IMR-90 (cell line): ENCODE measurements at regions not wholly inside any gene's neighbourhood (a gene's known extent, or its start where the extent isn't known, plus 50 kb on each side); places are given as distances from the start of the nearest gene placed in this dataset.

ENCODE experiments used
- ATAC-seq: fragments of 200-7000 bp; cut with Tn5 transposase; 2 replicates; pipeline ENCODE4 v1.9.1; 2020; ENCODE audit warnings: low read depth, mild to moderate bottlenecking, moderate library complexity
- BruUV-seq: library from RNA; stranded (reverse); fragments of 400-500 nt; replicated peaks from 2 replicates; lab custom pipeline; 2021; lab: Mats Ljungman, UMichigan
- CTCF ChIA-PET: fragments of 300-600 bp; formaldehyde crosslinking; extraction: SDS; loops from one replicate; lab custom pipeline; 2021; ENCODE audit warnings: antibody characterized with exemption; lab: Yijun Ruan, JAX
- POLR2A ChIA-PET: fragments of 300-600 bp; sonication (Branson Sonifier 250); formaldehyde crosslinking; loops from one replicate; lab custom pipeline; 2022; ENCODE audit warnings: antibody characterized with exemption; ENCODE audit not compliant: unreplicated experiment; lab: Charles Lee
- DNase-seq: peaks from one replicate; pipeline ENCODE4 v3.0.0; 2013
- H2AFZ ChIP-seq: replicated peaks from 2 replicates; pipeline ENCODE3; 2013; ENCODE audit warnings: low read length, mild to moderate bottlenecking; ENCODE audit not compliant: poor library complexity
- H2AK5ac ChIP-seq: 2 replicates; pipeline ENCODE4 v1.6.1; 2013; ENCODE audit warnings: low read depth, low read length, inconsistent platforms
- H2AK9ac ChIP-seq: replicated peaks from 2 replicates; pipeline ENCODE3; 2013; ENCODE audit warnings: mild to moderate bottlenecking, low read depth, low read length, moderate library complexity; ENCODE audit not compliant: poor library complexity
- H2BK120ac ChIP-seq: 2 replicates; pipeline ENCODE4 v1.6.1; 2013; ENCODE audit warnings: low read depth, low read length, inconsistent platforms
- H2BK15ac ChIP-seq: 3 replicates; pipeline ENCODE4 v1.6.1; 2013; ENCODE audit warnings: low read depth, low read length, inconsistent platforms
- H2BK20ac ChIP-seq: 2 replicates; pipeline ENCODE4 v1.6.1; 2013; ENCODE audit warnings: low read depth, mild to moderate bottlenecking, inconsistent platforms, low read length, moderate library complexity
- H2BK5ac ChIP-seq: 2 replicates; pipeline ENCODE4 v1.6.1; 2013; ENCODE audit warnings: mild to moderate bottlenecking, low read depth, low read length, inconsistent platforms; ENCODE audit not compliant: poor library complexity, severe bottlenecking
- H3K14ac ChIP-seq: replicated peaks from 2 replicates; pipeline ENCODE4 v1.6.1; 2013; ENCODE audit warnings: low read depth, low read length, inconsistent platforms
- H3K18ac ChIP-seq: 2 replicates; pipeline ENCODE4 v1.6.1; 2013; ENCODE audit warnings: low read depth, low read length, control low read depth
- H3K23ac ChIP-seq: 2 replicates; pipeline ENCODE4 v1.6.1; 2013; ENCODE audit warnings: low read depth, low read length, inconsistent platforms
- H3K27ac ChIP-seq: 2 replicates; pipeline ENCODE4 v1.5.1; 2013; ENCODE audit warnings: mild to moderate bottlenecking, control low read depth, low read length; ENCODE audit not compliant: insufficient read depth
- H3K27me3 ChIP-seq: 2 replicates; pipeline ENCODE4 v1.6.1; 2013; ENCODE audit warnings: low read length; ENCODE audit not compliant: control insufficient read depth, insufficient read depth
- H3K36me3 ChIP-seq: 2 replicates; pipeline ENCODE4 v1.6.1; 2013; ENCODE audit warnings: low read length, mixed read lengths; ENCODE audit not compliant: control insufficient read depth, insufficient read depth
- H3K4ac ChIP-seq: 2 replicates; pipeline ENCODE4 v1.6.1; 2013; ENCODE audit warnings: low read depth, low read length, inconsistent platforms
- H3K4me1 ChIP-seq: 2 replicates; pipeline ENCODE4 v1.6.1; 2013; ENCODE audit warnings: low read length, mixed read lengths; ENCODE audit not compliant: control insufficient read depth, insufficient read depth
- H3K4me2 ChIP-seq: 2 replicates; pipeline ENCODE4 v1.6.1; 2013; ENCODE audit warnings: low read depth, mild to moderate bottlenecking, control low read depth, low read length, moderate library complexity
- H3K4me3 ChIP-seq: 2 replicates; pipeline ENCODE4 v1.5.1; 2013; ENCODE audit warnings: low read depth, mild to moderate bottlenecking, control low read depth, low read length, moderate library complexity; ENCODE audit not compliant: insufficient read depth
- H3K56ac ChIP-seq: 2 replicates; pipeline ENCODE4 v1.6.1; 2013; ENCODE audit warnings: low read length, inconsistent platforms; ENCODE audit not compliant: insufficient read depth; ENCODE audit errors: extremely low read depth
- H3K79me1 ChIP-seq, 2 experiments: 2 replicates each; pipeline ENCODE4 v1.6.1; 2013; ENCODE audit warnings: low read length in 2 of 2, inconsistent platforms in 1 of 2, low read depth in 1 of 2
- H3K9ac ChIP-seq: 2 replicates; pipeline ENCODE4 v1.6.1; 2013; ENCODE audit warnings: low read depth, low read length, control low read depth
- H3K9me1 ChIP-seq: 2 replicates; pipeline ENCODE4 v1.6.1; 2013; ENCODE audit warnings: low read length, inconsistent platforms; ENCODE audit not compliant: insufficient read depth
- H3K9me3 ChIP-seq: 2 replicates; pipeline ENCODE4 v1.6.1; 2013; ENCODE audit warnings: low read length; ENCODE audit not compliant: control insufficient read depth, insufficient read depth
- H4K20me1 ChIP-seq: 2 replicates; pipeline ENCODE4 v1.6.1; 2013; ENCODE audit warnings: low read length, inconsistent platforms; ENCODE audit not compliant: insufficient read depth
- H4K5ac ChIP-seq: 2 replicates; pipeline ENCODE4 v1.6.1; 2013; ENCODE audit warnings: mild to moderate bottlenecking, low read depth, low read length, control low read depth
- H4K8ac ChIP-seq, 2 experiments: 2 replicates each; pipeline ENCODE4 v1.6.1; 2013; ENCODE audit warnings: low read depth in 2 of 2, low read length in 2 of 2, control low read depth in 1 of 2, inconsistent platforms in 1 of 2
- H4K91ac ChIP-seq: 2 replicates; pipeline ENCODE4 v1.6.1; 2013; ENCODE audit warnings: low read depth, low read length, inconsistent platforms; ENCODE audit not compliant: insufficient read depth
- CEBPB ChIP-seq: IDR thresholded peaks from 2 replicates; pipeline ENCODE4 v1.6.1; 2012; ENCODE audit warnings: low read depth, low read length, improper control_type of control experiment
- CHD1 ChIP-seq: IDR thresholded peaks from 2 replicates; pipeline ENCODE4 v1.6.1; 2012; ENCODE audit warnings: low read depth, low read length, improper control_type of control experiment
- MAFK ChIP-seq: IDR thresholded peaks from 2 replicates; pipeline ENCODE4 v1.6.1; 2012; ENCODE audit warnings: low read depth, low read length, improper control_type of control experiment
- MAZ ChIP-seq: IDR thresholded peaks from 2 replicates; pipeline ENCODE4 v1.6.1; 2012; ENCODE audit warnings: low read depth, mild to moderate bottlenecking, low read length, improper control_type of control experiment, moderate library complexity, borderline replicate concordance
- MXI1 ChIP-seq: IDR thresholded peaks from 2 replicates; pipeline ENCODE4 v1.6.1; 2012; ENCODE audit warnings: low read depth, mild to moderate bottlenecking, low read length, moderate library complexity, borderline replicate concordance
- POLR2A ChIP-seq: IDR thresholded peaks from 2 replicates; pipeline ENCODE4 v1.6.1; 2012; ENCODE audit warnings: mild to moderate bottlenecking, low read depth, low read length
- RAD21 ChIP-seq: IDR thresholded peaks from 2 replicates; pipeline ENCODE4 v1.6.1; 2012; ENCODE audit warnings: low read length, improper control_type of control experiment
- RCOR1 ChIP-seq: IDR thresholded peaks from 2 replicates; pipeline ENCODE4 v1.6.1; 2012; ENCODE audit warnings: mild to moderate bottlenecking, low read length, improper control_type of control experiment; ENCODE audit not compliant: insufficient replicate concordance
- RFX5 ChIP-seq: IDR thresholded peaks from 2 replicates; pipeline ENCODE4 v1.8.0; 2012; ENCODE audit warnings: low read depth, mild to moderate bottlenecking, low read length, moderate library complexity
- SMC3 ChIP-seq: fragments of 150-350 bp; IDR thresholded peaks from 2 replicates; pipeline ENCODE4 v1.6.1; 2016; ENCODE audit warnings: low read depth, mild to moderate bottlenecking, antibody characterized with exemption, low read length, moderate library complexity
- WGBS, 2 experiments: methylation state at CpG; one replicate each; pipeline versions ENCODE4 v1.1.5 to v1.1.7; 2013; ENCODE audit warnings: missing lambda C conversion rate in 2 of 2; ENCODE audit not compliant: insufficient read length in 1 of 2; ENCODE audit errors: extremely low coverage in 2 of 2; 5-methylcytosine and 5-hydroxymethylcytosine counted together
- dilution Hi-C: fragments of 300-500 bp; cut with HindIII; formaldehyde crosslinking; loops from one replicate; pipeline ENCODE4 v1.14.3; 2018; ENCODE audit warnings: low sequenced_read_pairs; ENCODE audit not compliant: unreplicated experiment
- in situ Hi-C: fragments of 300-500 bp; cut with MboI; formaldehyde crosslinking; loops from 3 replicates; pipeline ENCODE4 v1.14.3; 2019; ENCODE audit warnings: low sequenced_read_pairs, inconsistent platforms, mixed read lengths
- intact Hi-C: fragments of 100-400 bp; cut with micrococcal nuclease; formaldehyde crosslinking; loops from 2 replicates; pipeline ENCODE4 v1.10.0; 2022
- TF ChIP-seq, protein P1 (sequence below): conservative IDR thresholded peaks from 2 replicates; pipeline ENCODE4 v1.5.1; 2012; ENCODE audit warnings: mild to moderate bottlenecking, low read depth, low read length, improper control_type of control experiment
- TF ChIP-seq, protein P2 (sequence below): fragments of 150-350 bp; IDR thresholded peaks from 2 replicates; pipeline ENCODE4 v1.6.1; 2017; ENCODE audit warnings: mild to moderate bottlenecking, antibody characterized with exemption, low read length, low read depth
- TF ChIP-seq, protein P3 (sequence below): fragments of 150-350 bp; IDR thresholded peaks from 2 replicates; pipeline ENCODE4 v1.6.1; 2016; ENCODE audit warnings: low read depth, mild to moderate bottlenecking, low read length, moderate library complexity, borderline replicate concordance

DNA sequence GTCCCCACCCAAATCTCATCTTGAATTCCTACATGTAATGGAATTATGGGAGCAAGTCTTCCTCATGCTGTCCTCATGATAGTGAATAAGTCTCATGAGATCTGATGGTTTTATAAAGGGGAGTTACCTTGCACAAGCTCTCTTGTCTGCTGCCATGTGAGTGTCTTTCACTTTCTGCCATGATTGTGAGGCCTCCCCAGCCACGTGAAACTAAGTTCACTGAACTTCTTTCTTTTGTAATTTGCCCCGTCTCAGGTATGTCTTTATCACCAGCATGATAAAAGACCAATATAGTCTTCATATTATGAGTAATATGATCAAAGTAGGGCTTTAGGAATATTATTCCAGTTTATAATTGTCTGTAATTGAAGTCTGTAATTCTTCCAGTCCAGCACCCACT, 86.3 kb upstream of the ANO5 start:
- no peak for ATAC-seq

More for the DNA sequence above, 86.3 kb upstream of the ANO5 start:
- H3K4ac ChIP-seq, result no peak overlapping the region
- no peak overlapping the region for H2AK9ac ChIP-seq
- no peaks in the 10 kb centered on the region for H3K9me1 ChIP-seq
- no peak overlapping the region for H3K14ac ChIP-seq
- dilution Hi-C loops, result no loop called here
- H3K4me2 ChIP-seq, result no peak overlapping the region
- no peak for DNase-seq
- no peaks in the 10 kb centered on the region for H3K36me3 ChIP-seq
- H3K4me3 ChIP-seq, result no peak overlapping the region
- H2AK5ac ChIP-seq, result no peak overlapping the region
- H3K9me3 ChIP-seq, result peaks cover 3% of the 10 kb centered on the region; the same call in 1 of the 2 replicates
- H3K23ac ChIP-seq, result no peak overlapping the region
- H4K91ac ChIP-seq, result no peak overlapping the region
- no peak overlapping the region for H2AFZ ChIP-seq
- TF ChIP-seq SMC3 (no peak), MAZ (no peak), MXI1 (no peak), POLR2A (no peak), CHD1 (no peak), RFX5 (no peak), RCOR1 (no peak), MAFK (no peak), RAD21 (no peak), CEBPB (no peak)
- TF ChIP-seq, protein P1, sequence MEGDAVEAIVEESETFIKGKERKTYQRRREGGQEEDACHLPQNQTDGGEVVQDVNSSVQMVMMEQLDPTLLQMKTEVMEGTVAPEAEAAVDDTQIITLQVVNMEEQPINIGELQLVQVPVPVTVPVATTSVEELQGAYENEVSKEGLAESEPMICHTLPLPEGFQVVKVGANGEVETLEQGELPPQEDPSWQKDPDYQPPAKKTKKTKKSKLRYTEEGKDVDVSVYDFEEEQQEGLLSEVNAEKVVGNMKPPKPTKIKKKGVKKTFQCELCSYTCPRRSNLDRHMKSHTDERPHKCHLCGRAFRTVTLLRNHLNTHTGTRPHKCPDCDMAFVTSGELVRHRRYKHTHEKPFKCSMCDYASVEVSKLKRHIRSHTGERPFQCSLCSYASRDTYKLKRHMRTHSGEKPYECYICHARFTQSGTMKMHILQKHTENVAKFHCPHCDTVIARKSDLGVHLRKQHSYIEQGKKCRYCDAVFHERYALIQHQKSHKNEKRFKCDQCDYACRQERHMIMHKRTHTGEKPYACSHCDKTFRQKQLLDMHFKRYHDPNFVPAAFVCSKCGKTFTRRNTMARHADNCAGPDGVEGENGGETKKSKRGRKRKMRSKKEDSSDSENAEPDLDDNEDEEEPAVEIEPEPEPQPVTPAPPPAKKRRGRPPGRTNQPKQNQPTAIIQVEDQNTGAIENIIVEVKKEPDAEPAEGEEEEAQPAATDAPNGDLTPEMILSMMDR, result no peak
- TF ChIP-seq, protein P2, sequence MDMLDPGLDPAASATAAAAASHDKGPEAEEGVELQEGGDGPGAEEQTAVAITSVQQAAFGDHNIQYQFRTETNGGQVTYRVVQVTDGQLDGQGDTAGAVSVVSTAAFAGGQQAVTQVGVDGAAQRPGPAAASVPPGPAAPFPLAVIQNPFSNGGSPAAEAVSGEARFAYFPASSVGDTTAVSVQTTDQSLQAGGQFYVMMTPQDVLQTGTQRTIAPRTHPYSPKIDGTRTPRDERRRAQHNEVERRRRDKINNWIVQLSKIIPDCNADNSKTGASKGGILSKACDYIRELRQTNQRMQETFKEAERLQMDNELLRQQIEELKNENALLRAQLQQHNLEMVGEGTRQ, result no peak
- TF ChIP-seq, protein P3, sequence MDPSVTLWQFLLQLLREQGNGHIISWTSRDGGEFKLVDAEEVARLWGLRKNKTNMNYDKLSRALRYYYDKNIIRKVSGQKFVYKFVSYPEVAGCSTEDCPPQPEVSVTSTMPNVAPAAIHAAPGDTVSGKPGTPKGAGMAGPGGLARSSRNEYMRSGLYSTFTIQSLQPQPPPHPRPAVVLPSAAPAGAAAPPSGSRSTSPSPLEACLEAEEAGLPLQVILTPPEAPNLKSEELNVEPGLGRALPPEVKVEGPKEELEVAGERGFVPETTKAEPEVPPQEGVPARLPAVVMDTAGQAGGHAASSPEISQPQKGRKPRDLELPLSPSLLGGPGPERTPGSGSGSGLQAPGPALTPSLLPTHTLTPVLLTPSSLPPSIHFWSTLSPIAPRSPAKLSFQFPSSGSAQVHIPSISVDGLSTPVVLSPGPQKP, result no peak
- intact Hi-C loops, result no loop called here
- no peaks in the 10 kb centered on the region for H4K20me1 ChIP-seq
- no peaks in the 10 kb centered on the region for H3K4me1 ChIP-seq
- no peak overlapping the region for H2BK20ac ChIP-seq
- POLR2A ChIA-PET, result no interaction called here
- no peak overlapping the region for H3K56ac ChIP-seq
- no peaks in the 10 kb centered on the region for H3K79me1 ChIP-seq
- H2BK5ac ChIP-seq, result no peak overlapping the region
- no peak overlapping the region for H4K8ac ChIP-seq
- H3K18ac ChIP-seq, result no peak overlapping the region
- no CpG with 5 or more reads among the region's 2 CpGs for WGBS, 2 experiments
- CTCF ChIA-PET, result no interaction called here
- no peak overlapping the region for H2BK120ac ChIP-seq
- no peak overlapping the region for H3K27ac ChIP-seq
- no peak overlapping the region for H4K5ac ChIP-seq
- in situ Hi-C loops, result no loop called here
- BruUV-seq, result no TSS peak
- H3K9ac ChIP-seq, result no peak overlapping the region
- no peak overlapping the region for H2BK15ac ChIP-seq
- H3K27me3 ChIP-seq, result no peaks in the 10 kb centered on the region
